ENCODE measurements at regions not wholly inside any gene's neighbourhood (a gene's known extent, or its start where the extent isn't known, plus 50 kb on each side); places are given as distances from the start of the nearest gene placed in this dataset.
"Not testable (repeated sequence)": the region's sequence is repeated elsewhere in the genome, so short reads cannot be mapped to it uniquely, and the experiment has no call there.

- TF ChIP-seq REST (IDR thresholded peaks at IDR 0.05; ENCODE audit: insufficient replicate concordance, low read depth), result no peak
These were observed 178.7 kb upstream of the IRAK1BP1 start for GRCh38 chr6:78688668-78689067.

GRCh38 chr6:78693835-78694234, 173.5 kb upstream of the IRAK1BP1 start:
- H3K27me3 ChIP-seq (ENCODE audit: insufficient read depth, poor library complexity, severe bottlenecking), result no peaks in the 10 kb centered on the region
- no peak overlapping the region for H3K4me3 ChIP-seq (replicated peaks; ENCODE audit: insufficient read depth, low read length)
- no peak overlapping the region for H3K27ac ChIP-seq (replicated peaks)
- TF ChIP-seq GABPA (IDR thresholded peaks at IDR 0.05; ENCODE audit: low read depth), result no peak
- no peak for TF ChIP-seq REST (IDR thresholded peaks at IDR 0.05; ENCODE audit: insufficient replicate concordance, low read depth)
- DNase-seq (ENCODE audit: low read depth in 1 of 2, low spot score in 1 of 2), result no peak

More at GRCh38 chr6:78688668-78689067, 178.7 kb upstream of the IRAK1BP1 start:
- H3K4me3 ChIP-seq (replicated peaks; ENCODE audit: insufficient read depth, low read length), result no peak overlapping the region
- H3K27me3 ChIP-seq (ENCODE audit: insufficient read depth, poor library complexity, severe bottlenecking), result no peaks in the 10 kb centered on the region
- no peak overlapping the region for H3K27ac ChIP-seq (replicated peaks)
- no peak for DNase-seq (ENCODE audit: low read depth in 1 of 2, low spot score in 1 of 2)

GRCh38 chr6:78694628-78695027, 172.7 kb upstream of the IRAK1BP1 start:
- DNase-seq (ENCODE audit: low read depth in 1 of 2, low spot score in 1 of 2); H3K27me3 ChIP-seq (ENCODE audit: insufficient read depth, poor library complexity, severe bottlenecking); H3K27ac ChIP-seq (replicated peaks); H3K4me3 ChIP-seq (replicated peaks; ENCODE audit: insufficient read depth, low read length): not testable (repeated sequence)

- TF ChIP-seq POLR2AphosphoS5 (IDR thresholded peaks at IDR 0.05; ENCODE audit: low read depth) (no peak), REST (IDR thresholded peaks at IDR 0.05; ENCODE audit: insufficient replicate concordance, low read depth) (no peak)
- Histone ChIP-seq H3K4me3 (replicated peaks; ENCODE audit: insufficient read depth, low read length) (no peak overlapping the region), H3K27me3 (ENCODE audit: insufficient read depth, poor library complexity, severe bottlenecking) (no peaks in the 10 kb centered on the region), H3K27ac (replicated peaks) (no peak overlapping the region)
- no peak for DNase-seq (ENCODE audit: low read depth in 1 of 2, low spot score in 1 of 2)
These were observed 166.4 kb upstream of the IRAK1BP1 start for GRCh38 chr6:78700991-78701390.

GRCh38 chr6:78701407-78701806, 165.9 kb upstream of the IRAK1BP1 start:
- TF ChIP-seq POLR2AphosphoS5 (IDR thresholded peaks at IDR 0.05; ENCODE audit: low read depth) (no peak), REST (IDR thresholded peaks at IDR 0.05; ENCODE audit: insufficient replicate concordance, low read depth) (no peak), CTCF (IDR thresholded peaks at IDR 0.05; ENCODE audit: insufficient read depth, low read length) (no peak), SPI1 (IDR thresholded peaks at IDR 0.05; ENCODE audit: borderline replicate concordance, low read depth) (no peak), GABPA (IDR thresholded peaks at IDR 0.05; ENCODE audit: low read depth) (no peak)
- no peak overlapping the region for H3K27ac ChIP-seq (replicated peaks)
- no peak for DNase-seq (ENCODE audit: low read depth in 1 of 2, low spot score in 1 of 2)
- no peak overlapping the region for H3K4me3 ChIP-seq (replicated peaks; ENCODE audit: insufficient read depth, low read length)
- no peaks in the 10 kb centered on the region for H3K27me3 ChIP-seq (ENCODE audit: insufficient read depth, poor library complexity, severe bottlenecking)
